ENCODE measurements at regions not wholly inside any gene's neighbourhood (a gene's known extent, or its start where the extent isn't known, plus 50 kb on each side); places are given as distances from the start of the nearest gene placed in this dataset.
"Not testable (repeated sequence)": the region's sequence is repeated elsewhere in the genome, so short reads cannot be mapped to it uniquely, and the experiment has no call there.

DNA sequence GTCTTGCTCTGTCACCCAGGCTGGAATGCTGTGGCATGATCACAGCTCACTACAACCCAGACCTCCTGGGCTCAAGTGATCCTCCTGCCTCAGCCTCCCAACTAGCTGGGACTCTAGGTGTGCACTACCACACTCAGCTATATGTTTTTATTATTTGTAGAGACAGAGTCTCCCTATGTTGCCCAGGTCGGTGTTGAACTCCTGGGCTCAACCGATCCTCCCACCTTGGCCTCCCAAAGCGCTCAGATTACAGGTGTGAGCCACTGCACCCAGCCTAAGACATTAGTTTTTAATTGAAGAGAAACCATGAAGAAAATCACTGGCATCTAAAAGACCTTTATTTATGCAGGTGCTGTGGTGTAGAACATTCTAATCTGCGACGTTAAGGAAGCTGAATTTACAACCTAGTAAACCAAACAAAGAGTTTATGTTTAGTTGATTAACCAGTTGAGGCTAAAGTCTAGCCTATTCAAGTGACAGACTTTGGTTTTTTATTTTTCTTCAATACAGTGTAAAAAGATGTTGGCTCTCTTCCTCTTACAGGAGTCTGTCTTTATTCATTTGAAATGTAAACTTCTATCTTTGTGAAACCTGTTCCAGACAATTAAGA lies 52.5 kb upstream of the NBL1 start:
- no peak for DNase-seq (ENCODE audit: low read depth in 2 of 2, low spot score in 1 of 2)

DNA sequence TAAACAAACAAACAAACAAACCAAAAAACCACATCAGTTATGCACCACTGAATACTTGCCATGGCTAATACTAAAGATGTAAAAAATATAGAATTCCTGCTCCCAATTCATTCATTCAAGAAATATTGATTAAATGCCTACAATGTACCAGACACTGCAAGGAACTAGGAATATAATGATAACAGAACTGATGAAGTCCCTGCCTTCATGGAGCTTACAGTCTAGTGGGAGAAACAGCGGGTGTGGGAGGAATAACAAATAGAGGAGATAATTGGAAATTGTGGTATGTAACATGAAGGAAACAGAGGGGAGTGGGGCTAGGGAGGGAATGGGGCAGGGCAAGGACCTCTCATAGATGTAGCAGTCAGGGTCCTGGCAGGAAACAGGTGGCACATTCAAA lies 58.6 kb upstream of the NBL1 start:
- no peak for DNase-seq (ENCODE audit: low read depth in 2 of 2, low spot score in 1 of 2)

DNA sequence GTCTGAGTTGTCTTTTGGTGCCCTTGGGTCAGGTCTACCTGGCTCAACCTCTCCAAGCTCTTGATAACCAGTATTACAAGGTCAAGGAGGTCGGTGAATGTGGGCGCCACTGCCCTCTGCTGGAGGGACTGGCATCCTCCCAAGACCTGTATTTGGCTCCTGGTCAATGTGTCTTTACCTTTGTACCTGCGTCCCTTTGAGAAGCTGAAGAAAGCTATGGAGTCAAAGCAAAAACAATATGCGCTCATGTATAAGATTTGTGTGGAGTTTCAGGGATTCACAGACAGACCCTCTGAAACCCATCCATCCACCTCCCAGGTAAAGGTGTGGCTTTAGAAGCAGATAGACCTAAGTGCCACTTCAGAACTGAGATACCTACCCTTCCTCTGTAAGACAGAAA lies 61.8 kb upstream of the NBL1 start:
- DNase-seq (ENCODE audit: low read depth in 2 of 2, low spot score in 1 of 2) = peak; percentile 53 to 59

DNA sequence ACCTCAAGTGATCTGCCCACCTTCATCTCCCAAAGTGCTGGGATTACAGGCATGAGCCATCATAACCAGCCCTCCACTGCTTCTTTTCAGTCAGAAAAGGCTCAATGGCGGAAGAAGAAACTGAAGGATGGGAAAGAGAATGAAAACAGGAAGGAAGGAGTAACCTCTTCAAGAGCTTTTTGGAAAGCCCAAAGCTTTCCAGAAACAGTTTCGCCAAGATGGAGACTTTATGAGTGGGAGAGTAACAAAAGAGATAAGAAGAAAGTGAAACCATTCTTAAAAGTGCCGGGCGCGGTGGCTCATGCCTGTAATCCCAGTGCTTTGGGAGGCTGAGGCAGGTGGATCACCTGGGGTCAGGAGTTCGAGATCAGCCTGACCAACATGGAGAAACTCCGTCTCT lies 62.7 kb upstream of the NBL1 start:
- DNase-seq (ENCODE audit: low read depth in 2 of 2, low spot score in 1 of 2) = no peak

DNA sequence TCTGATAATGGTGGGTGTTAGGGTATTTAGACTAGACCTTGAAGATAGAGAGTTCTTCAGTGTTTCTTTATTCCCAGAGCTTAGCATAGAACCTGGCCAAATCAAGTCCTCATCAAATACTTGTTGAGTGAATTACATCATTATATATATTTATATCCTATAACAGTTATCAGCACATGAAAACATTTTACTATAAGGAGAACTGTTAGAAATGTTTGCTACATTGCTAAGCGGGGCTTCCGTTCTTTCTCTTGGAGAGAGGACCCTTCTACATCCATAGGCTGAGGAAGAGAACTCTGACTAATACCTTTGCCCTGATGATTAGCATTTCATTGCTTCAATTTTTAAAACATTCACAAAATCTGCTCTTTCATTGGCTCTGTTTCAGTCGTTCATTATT lies 66.5 kb upstream of the NBL1 start:
- no peak for DNase-seq (ENCODE audit: low read depth in 2 of 2, low spot score in 1 of 2)

DNA sequence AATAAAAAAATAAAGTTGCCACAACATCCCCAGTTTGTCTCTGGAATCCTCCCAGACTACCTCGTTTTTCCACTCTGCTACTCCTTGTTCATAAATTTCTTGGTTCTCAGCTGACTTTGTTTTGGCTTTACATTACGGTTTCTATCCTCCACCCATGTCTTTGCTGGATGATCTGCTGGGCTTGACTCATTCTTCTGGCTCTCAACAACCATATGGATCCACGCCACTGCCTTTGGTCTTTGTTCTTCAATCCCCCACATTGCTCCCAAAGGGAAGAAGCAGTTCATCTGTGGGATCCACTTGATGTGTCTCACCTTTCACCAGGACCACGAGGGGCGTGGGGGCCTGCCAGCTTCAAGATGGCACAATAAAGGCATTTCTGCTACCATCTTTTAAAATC lies 67.1 kb upstream of the NBL1 start:
- no peak for DNase-seq (ENCODE audit: low read depth in 2 of 2, low spot score in 1 of 2)

DNA sequence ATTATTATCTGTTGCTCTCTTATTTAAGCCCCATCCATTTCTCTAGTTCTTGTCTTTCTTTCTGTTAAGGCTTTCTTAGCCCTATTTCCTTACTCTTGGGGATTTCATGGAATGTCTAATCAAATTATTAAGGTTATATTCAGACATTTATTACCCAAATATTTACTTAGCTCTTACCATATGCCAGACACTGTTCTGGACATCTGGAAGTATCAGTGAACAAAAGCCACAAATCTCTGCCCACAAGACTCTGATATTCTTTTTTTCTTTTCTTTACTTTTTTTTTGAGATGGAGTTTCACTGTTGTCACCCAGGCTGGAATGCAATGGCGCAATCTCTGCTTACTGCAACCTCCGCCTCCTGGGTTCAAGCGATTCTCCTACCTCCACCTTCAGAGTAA lies 74.3 kb upstream of the NBL1 start:
- no peak for DNase-seq (ENCODE audit: low read depth in 2 of 2, low spot score in 1 of 2)

DNA sequence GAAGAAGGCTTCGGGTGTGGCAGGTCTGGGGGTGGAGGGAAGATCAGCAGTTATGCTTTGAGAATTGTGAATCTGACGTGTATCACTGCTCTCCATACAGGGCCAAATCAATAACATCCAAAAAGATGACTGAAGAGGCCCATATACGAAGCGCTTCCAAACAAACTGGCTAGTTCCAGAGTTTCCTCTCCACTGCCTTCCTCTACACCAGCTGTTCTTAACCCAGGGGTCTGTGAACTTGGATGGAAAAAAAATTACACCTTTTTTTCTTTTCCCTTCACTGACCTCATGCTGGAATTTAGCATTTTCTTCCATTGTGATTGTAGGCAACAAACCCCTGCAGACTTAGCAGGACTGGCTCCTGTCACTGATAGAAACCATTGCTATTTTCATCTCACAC lies 77.1 kb upstream of the NBL1 start:
- DNase-seq (ENCODE audit: low read depth in 2 of 2, low spot score in 1 of 2) = no peak

DNA sequence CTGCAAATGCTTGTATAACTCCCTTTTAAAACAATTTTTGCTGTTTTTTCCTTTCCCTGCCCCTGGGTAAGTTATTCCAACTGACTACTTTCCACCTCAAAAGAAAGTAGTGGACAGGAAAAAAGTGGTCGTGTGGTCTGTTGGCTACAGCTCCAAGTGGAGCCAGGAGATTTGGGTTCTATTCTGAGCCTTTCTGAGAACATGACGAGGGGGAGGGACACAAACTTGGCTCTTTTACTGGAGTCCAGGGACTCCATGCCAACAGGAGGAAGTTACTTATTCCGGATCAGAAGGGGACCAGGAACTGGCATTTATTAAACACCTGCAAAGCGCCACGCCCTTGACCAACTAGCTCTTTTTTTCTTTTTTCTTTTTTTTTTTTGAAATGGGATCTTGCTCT lies 79.0 kb upstream of the CAPZB start:
- DNase-seq (ENCODE audit: low read depth in 2 of 2, low spot score in 1 of 2) = no peak

DNA sequence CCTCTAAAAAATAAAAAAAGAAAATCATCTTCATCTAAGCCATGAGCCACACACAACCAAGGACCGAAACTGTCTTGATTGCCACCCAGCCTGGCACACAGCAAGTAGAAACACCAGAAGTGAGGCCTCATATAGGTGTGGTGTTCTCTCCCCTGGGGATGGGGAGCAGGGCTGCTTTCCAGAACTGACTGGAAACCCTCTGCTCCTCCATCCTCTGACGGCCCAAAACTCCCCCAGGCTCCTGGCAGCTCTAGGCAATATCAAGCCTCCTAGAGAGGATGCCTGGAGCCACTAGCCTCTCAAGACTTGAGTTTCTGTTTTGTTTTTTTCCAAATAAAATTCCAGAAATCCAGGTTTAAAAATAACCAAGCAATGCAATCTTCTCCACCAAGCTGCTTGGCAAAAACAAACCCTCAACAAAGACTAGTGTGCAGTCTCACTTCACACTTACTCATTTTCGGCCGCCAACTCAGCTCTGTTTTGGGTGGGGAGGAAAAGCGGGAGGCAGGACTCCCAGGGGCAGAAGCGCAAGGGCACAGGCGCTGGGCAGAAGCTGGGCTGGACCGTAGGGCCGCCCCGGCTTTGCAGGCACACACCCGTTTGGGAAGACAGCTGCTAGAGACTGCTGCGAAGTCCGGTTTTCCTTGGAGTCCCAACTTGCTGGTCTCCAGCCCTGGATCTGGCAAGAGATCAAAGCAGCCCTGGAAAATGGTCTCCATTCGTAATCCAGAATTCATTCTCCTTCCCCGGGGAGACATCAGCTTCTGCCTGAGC lies 78.2 kb upstream of the CAPZB start:
- DNase-seq (ENCODE audit: low read depth in 2 of 2, low spot score in 1 of 2) = no peak

DNA sequence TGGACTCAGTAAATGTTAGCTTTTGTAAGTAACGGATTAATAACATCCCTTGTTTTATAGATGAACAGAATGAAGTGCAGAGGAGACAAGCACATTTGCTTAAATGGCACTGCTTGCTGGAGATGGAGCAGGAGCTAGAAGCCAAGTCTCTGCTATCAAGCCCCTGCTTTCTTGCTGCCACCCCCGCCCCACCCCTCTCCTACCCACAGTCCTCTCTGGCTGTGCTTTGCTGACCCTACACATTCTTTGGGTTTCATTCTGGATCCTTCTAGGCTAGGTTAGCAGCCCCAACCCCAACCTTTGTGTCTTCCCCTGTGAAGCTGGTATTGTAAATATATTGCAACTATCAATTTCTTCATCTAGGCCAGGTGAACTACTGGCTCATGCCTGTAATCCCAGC lies 77.5 kb upstream of the CAPZB start:
- no peak for DNase-seq (ENCODE audit: low read depth in 2 of 2, low spot score in 1 of 2)

DNA sequence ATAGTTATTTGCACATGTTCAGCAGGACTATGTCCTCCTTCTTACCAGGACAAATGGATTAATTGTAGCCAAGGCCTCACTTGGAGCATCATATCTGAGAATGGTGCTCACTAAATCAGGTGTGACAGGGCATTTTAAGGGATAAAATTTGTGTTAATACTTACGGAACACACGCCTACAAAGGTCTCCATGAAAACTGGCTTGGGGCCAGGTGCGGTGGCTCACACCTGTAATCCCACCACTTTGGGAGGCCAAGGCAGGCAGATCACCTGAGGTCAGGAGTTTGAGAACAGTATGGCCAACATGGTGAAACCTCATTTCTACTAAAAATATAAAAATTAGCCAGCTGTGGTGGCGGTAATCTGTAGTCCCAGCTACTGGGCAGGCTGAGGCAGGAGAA lies 75.1 kb upstream of the CAPZB start:
- DNase-seq (ENCODE audit: low read depth in 2 of 2, low spot score in 1 of 2) = no peak

DNA sequence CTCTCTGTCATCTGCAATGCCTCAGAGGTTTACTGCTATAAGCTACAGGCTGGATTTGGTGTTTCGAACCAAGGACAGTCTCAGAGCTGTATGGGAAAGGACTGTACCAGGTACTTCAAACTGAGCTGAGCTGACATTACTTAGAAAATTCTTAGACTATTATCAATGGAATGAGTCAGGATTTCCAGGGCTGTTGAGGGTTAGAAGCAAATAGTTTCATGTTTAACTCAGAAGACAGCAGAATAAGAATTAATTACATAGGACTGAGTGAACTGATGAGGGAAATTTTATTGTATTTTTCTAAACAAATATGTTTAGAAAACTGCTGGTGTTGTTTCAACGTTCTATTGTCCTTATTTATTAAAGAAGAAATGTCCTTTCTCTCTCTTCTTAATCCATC lies 74.3 kb upstream of the CAPZB start:
- DNase-seq (ENCODE audit: low read depth in 2 of 2, low spot score in 1 of 2) = no peak

DNA sequence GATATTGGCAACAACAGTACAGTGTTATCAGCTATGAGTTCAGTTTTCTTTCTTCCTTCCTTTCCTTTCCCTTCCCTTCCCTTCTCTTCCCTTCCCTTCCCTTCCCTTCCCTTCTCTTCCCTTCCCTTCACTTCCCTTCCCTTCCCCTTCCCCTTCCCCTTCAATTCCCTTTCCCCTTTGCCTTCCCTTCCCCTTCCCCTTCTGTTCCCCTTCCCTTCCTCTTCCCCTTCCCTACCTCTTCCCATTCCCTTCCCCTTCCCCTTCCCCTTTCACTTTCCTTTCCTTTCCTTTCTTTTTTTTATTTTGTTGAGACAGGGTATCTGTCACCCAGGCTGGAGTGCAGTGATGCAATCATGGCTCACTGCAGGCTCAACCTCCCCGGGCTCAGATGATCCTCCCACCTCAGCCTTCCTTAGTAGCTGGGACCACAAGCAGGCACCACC lies 72.3 kb upstream of the CAPZB start:
- no peak for DNase-seq (ENCODE audit: low read depth in 2 of 2, low spot score in 1 of 2)

DNA sequence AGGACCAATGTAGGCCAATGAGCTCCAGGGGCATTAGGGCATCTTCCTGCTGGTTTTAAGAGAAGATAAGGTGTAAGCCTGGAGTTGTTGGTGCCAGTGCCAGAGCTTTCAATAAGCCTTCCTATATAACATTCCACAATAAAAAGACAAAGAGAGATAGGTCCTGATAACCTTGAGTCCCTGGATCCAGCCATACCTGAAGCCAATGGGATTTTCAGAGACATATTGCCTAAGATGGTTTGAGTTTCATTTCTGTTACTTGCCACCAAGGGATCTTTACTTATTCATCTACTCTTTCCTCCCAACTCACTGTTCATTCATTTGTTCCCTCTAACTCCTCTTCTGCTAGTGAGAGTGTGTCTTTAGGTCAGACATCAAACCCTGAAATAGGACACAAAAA lies 68.8 kb upstream of the CAPZB start:
- no peak for DNase-seq (ENCODE audit: low read depth in 2 of 2, low spot score in 1 of 2)

DNA sequence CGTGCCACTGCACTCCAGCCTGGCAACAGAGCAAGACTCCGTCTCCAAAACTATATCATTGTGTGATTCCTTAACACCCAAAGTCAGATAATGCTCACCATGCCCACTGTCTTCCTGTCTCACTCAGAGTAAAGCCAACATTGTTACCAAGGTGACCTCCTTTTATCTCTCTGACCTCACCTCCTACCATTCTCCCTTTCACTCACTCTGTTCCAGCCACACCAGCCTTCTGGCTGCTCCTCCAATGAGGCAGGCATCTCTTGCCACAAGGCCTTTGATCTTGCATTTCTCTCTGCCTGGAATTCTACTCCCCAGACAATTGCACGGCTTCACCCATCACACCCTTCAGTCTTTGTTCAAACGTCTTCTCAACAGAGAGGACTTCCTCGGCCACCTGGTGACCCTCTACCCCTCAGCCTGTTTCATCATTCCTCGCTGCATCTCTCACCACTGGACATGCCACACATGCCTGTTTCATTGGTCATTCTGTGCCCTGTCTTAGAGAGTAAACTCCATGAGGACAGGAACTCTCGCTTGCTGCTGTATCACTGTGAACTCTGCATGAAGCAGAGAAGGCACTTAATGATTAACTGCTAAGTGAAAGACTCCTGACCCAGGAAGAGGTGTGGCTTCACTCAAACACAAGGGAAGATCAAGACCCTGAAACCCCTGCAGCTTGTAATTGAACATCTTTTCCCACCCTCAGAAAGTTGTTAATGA lies 67.1 kb upstream of the CAPZB start:
- no peak for DNase-seq (ENCODE audit: low read depth in 2 of 2, low spot score in 1 of 2)

DNA sequence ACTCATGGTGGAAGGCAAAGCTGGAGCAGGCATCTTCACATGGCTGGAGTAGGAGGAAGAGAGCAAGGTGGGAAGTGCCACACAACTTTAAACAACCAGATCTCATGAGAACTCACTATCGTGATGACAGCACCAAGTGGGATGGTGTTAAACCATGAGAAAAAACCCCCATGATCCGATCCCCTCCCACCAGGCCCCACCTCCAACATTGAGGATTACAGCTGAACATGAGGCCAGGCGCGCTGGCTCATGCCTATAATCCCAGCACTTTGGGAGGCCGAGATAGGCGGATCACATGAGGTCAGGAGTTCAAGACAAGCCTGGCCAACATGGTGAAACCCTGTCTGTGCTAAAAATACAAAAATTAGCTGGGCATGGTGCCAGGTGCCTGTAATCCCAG lies 66.5 kb upstream of the CAPZB start:
- DNase-seq (ENCODE audit: low read depth in 2 of 2, low spot score in 1 of 2) = not testable (repeated sequence)

DNA sequence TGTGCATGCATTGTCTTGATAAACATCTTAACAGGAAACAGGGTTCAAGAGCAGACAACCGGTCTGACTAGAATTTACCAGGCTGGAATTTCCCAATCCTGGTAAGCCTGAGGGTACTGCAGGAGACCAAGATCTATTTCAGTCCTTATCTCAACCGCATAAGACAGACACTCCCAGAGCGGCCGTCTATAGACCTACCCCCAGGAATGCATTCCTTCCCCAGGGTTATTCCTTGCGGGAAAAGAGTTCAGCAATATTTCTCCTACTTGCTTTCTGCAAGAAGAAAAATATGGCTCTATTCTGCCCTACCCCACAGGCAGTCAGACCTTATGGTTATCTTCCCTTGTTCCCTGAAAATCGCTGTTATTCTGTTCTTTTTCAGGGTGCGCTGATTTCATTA lies 65.1 kb upstream of the CAPZB start:
- DNase-seq (ENCODE audit: low read depth in 2 of 2, low spot score in 1 of 2) = not testable (repeated sequence)

DNA sequence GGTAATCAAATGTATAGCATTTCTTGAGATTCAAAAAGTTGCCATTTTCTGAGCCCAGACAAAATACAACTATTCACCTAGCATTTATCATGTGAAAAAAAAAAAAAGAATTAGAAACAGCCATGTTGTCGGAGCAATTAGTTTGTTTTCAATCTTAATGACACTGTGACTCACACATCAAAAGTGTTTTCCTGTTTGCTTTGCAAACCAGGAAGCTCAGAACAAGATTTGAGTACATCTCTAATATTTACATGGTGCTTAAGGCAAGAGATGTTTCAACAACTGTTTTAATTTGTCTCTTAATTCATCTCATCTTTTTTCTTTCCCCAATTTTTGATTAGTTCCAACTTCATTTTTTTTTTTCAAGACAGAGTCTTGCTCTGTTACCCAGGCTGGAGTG lies 62.5 kb upstream of the CAPZB start:
- no peak for DNase-seq (ENCODE audit: low read depth in 2 of 2, low spot score in 1 of 2)

DNA sequence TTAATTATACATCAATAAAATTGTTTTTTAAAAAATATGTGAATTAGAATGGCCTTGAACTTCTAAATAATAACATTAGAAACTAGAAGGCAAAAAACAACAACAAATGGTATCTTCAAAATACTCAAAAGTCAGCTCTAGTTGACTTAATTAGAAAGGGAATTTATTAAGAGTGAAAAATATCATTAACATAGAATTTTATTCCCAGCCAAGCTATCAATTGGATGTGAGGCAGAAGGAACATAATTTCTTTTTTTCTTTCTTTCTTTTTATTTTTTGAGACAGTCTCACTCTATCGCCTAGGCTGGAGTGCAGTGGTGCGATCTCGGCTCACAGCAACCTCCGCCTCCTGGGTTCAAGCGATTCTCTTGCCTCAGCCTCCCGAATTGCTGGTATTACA lies 51.2 kb upstream of the CAPZB start:
- no peak for DNase-seq (ENCODE audit: low read depth in 2 of 2, low spot score in 1 of 2)

DNA sequence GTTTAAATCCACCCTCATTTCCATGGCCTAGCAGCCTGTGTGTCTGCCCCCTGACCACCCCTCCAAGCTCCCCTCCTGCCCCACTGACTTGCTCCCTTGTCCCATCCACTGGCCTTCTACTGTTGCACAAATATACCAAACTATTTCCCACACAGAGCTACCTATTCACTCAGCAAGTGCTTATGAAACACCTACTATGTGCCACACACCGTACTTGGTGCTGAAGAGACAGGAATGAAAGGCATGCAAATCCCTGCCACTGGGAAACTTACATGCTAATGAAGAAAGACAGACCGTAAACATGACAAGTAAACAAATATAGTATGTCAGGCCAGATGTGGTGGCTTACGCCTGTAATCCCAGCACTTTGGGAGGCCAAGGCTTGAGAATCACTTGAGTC lies 49.9 kb upstream of the CAPZB start:
- no peak for DNase-seq (ENCODE audit: low read depth in 2 of 2, low spot score in 1 of 2)
